ENCODE measurements at regions not wholly inside any gene's neighbourhood (a gene's known extent, or its start where the extent isn't known, plus 50 kb on each side); places are given as distances from the start of the nearest gene placed in this dataset.

DNA sequence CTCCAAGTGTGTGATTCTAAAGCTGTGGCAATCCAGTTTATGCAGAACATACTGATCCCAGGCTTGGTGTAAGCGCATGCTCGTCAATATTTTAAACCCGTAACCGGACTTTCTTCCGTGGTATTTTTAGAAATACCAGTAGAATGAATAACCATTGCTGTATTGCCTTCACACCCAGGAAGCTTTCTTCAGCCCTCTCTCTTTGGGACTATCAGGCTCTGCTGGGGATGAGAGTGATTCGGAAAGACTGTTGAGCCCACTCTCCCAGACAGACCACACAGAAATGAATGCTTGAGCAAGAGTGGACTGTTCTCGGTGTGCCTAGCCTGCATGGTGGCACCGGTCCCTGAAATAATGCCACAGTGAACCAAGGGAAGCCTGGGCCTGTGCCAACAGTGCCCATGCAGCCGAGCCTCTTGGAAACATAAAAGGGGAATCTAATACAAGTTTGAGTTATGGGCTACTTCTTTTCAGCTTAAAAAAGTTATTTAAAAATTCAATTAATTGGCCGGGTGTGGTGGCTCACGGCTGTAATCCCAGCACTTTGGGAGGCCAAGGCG, 89.9 kb upstream of the ELAC2 start:
- no peak overlapping the region for H3K4me2 ChIP-seq (ENCODE audit: insufficient read depth, low read length, poor library complexity, severe bottlenecking)
- H2BK5ac ChIP-seq (ENCODE audit: low read length) = no peak overlapping the region
- no peak overlapping the region for H3K18ac ChIP-seq (ENCODE audit: low read length)
- no CpG with 5 or more reads among the region's 12 CpGs for WGBS, 2 donors (ENCODE audit: extremely low coverage in 2 of 2, insufficient read length in 2 of 2, insufficient replicate concordance in 1 of 2)
- no peak overlapping the region for H3K4ac ChIP-seq (ENCODE audit: low read length)
- no peak overlapping the region for H3K14ac ChIP-seq (ENCODE audit: low read length)
- DNase-seq (ENCODE audit: low spot score) = no peak
- H3K23ac ChIP-seq (ENCODE audit: low read depth, low read length, poor library complexity) = no peak overlapping the region
- no peak overlapping the region for H2BK12ac ChIP-seq (ENCODE audit: low read length)
- H3K9ac ChIP-seq (ENCODE audit: low read depth, low read length, poor library complexity) = no peak overlapping the region
- no peak overlapping the region for H2AK5ac ChIP-seq (ENCODE audit: low read depth, low read length)
- H3K27me3 ChIP-seq (ENCODE audit: control insufficient read depth in 3 of 3, insufficient read depth in 3 of 3, low read depth in 1 of 3, low read length in 3 of 3) = no peaks in the 10 kb centered on the region
- peaks cover 3% of the 10 kb centered on the region in 2 donors for H3K4me1 ChIP-seq (ENCODE audit: control insufficient read depth in 2 of 2, insufficient read depth in 1 of 2, low read depth in 1 of 2, low read length in 2 of 2)
- no peak overlapping the region for H2AFZ ChIP-seq (ENCODE audit: low read length)
- no peak overlapping the region for H2BK15ac ChIP-seq (ENCODE audit: low read length)
- H3K4me3 ChIP-seq (ENCODE audit: low read length in 2 of 2) = no peak overlapping the region
- H3K36me3 ChIP-seq (replicated peaks in 1 of 2; ENCODE audit: control insufficient read depth in 2 of 2, insufficient read depth in 2 of 2, low read length in 2 of 2) = no peaks in the 10 kb centered on the region
- no peak overlapping the region for H4K91ac ChIP-seq (ENCODE audit: low read depth, low read length, poor library complexity)
- H3K27ac ChIP-seq (replicated peaks; ENCODE audit: low read length) = no peak overlapping the region
- no peaks in the 10 kb centered on the region for H3K79me1 ChIP-seq (ENCODE audit: low read depth, low read length)
- no peak overlapping the region for H4K8ac ChIP-seq (ENCODE audit: low read depth, low read length)
- H3K9me3 ChIP-seq (replicated peaks in 1 of 2; ENCODE audit: control insufficient read depth in 2 of 2, insufficient read depth in 1 of 2, low read depth in 1 of 2, low read length in 2 of 2) = no peaks in the 10 kb centered on the region
- H2BK120ac ChIP-seq (ENCODE audit: low read depth, low read length) = no peak overlapping the region

DNA sequence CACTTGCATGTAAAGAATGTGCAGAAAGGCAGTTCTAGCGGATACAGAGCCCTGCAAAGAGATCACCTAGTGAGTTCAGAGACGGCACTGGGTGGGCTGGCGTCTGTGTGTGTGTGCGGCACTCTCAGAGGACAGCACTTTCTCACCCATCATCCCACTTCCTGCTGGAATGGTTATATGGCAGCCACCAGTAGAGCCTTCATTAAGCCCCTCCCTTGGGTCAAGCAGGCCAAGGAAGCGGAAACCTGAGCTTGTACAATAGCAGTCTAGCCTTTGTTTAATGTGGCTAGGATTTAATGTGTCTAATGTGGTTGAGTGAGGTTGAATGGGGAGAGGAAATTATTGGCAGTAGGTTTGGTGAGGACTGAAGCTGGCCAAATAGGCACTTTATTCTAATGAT, 88.3 kb upstream of the ELAC2 start:
- no CpG with 5 or more reads among the region's 5 CpGs for WGBS, 2 donors (ENCODE audit: extremely low coverage in 2 of 2, insufficient read length in 2 of 2, insufficient replicate concordance in 1 of 2)

DNA sequence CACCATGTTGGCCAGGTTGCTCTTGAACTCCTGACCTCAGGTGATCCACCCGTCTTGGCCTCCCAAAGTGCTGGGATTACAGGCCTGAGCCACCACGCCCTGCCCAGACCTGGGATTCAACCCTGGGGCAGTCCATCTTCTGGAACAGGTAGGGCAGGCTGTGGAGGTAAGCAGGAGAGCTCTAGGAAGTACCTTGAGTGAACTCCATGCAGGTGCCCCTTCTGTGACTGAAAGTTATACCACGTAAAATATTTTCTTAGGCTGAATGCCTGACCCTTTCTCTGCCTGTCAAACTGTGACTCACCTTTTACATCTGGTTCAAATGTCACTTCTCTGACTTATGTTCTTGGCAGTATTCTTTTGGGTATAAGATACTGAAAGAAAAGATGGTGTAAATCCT, 86.7 kb upstream of the ELAC2 start:
- H3K4me2 ChIP-seq (ENCODE audit: insufficient read depth, low read length, poor library complexity, severe bottlenecking) = no peak overlapping the region
- H2BK5ac ChIP-seq (ENCODE audit: low read length) = no peak overlapping the region
- H2BK15ac ChIP-seq (ENCODE audit: low read length) = no peak overlapping the region
- no peak overlapping the region for H2AFZ ChIP-seq (ENCODE audit: low read length)
- no peaks in the 10 kb centered on the region for H3K27me3 ChIP-seq (ENCODE audit: control insufficient read depth in 3 of 3, insufficient read depth in 3 of 3, low read depth in 1 of 3, low read length in 3 of 3)
- H4K91ac ChIP-seq (ENCODE audit: low read depth, low read length, poor library complexity) = no peak overlapping the region
- DNase-seq (ENCODE audit: low spot score) = no peak
- no peaks in the 10 kb centered on the region for H3K79me1 ChIP-seq (ENCODE audit: low read depth, low read length)
- H3K36me3 ChIP-seq (replicated peaks in 1 of 2; ENCODE audit: control insufficient read depth in 2 of 2, insufficient read depth in 2 of 2, low read length in 2 of 2) = no peaks in the 10 kb centered on the region
- H3K23ac ChIP-seq (ENCODE audit: low read depth, low read length, poor library complexity) = no peak overlapping the region
- peaks cover 3% of the 10 kb centered on the region in 2 donors for H3K4me1 ChIP-seq (ENCODE audit: control insufficient read depth in 2 of 2, insufficient read depth in 1 of 2, low read depth in 1 of 2, low read length in 2 of 2)
- no peak overlapping the region for H3K9ac ChIP-seq (ENCODE audit: low read depth, low read length, poor library complexity)
- H3K27ac ChIP-seq (replicated peaks; ENCODE audit: low read length) = no peak overlapping the region
- no peak overlapping the region for H3K18ac ChIP-seq (ENCODE audit: low read length)
- no peaks in the 10 kb centered on the region for H3K9me3 ChIP-seq (replicated peaks in 1 of 2; ENCODE audit: control insufficient read depth in 2 of 2, insufficient read depth in 1 of 2, low read depth in 1 of 2, low read length in 2 of 2)
- WGBS, 2 donors (ENCODE audit: extremely low coverage in 2 of 2, insufficient read length in 2 of 2, insufficient replicate concordance in 1 of 2) = no CpG with 5 or more reads among the region's 3 CpGs
- no peak overlapping the region for H3K4me3 ChIP-seq (ENCODE audit: low read length in 2 of 2)
- H4K8ac ChIP-seq (ENCODE audit: low read depth, low read length) = no peak overlapping the region
- no peak overlapping the region for H3K14ac ChIP-seq (ENCODE audit: low read length)
- H2AK5ac ChIP-seq (ENCODE audit: low read depth, low read length) = no peak overlapping the region
- no peak overlapping the region for H2BK120ac ChIP-seq (ENCODE audit: low read depth, low read length)
- no peak overlapping the region for H2BK12ac ChIP-seq (ENCODE audit: low read length)
- H3K4ac ChIP-seq (ENCODE audit: low read length) = no peak overlapping the region

More for the DNA sequence above, 88.3 kb upstream of the ELAC2 start:
- Histone ChIP-seq H3K4me1 (ENCODE audit: control insufficient read depth in 2 of 2, insufficient read depth in 1 of 2, low read depth in 1 of 2, low read length in 2 of 2) (peaks cover 1 to 3% of the 10 kb centered on the region in 2 donors), H3K27me3 (ENCODE audit: control insufficient read depth in 3 of 3, insufficient read depth in 3 of 3, low read depth in 1 of 3, low read length in 3 of 3) (no peaks in the 10 kb centered on the region), H4K8ac (ENCODE audit: low read depth, low read length) (no peak overlapping the region), H2AK5ac (ENCODE audit: low read depth, low read length) (no peak overlapping the region), H3K36me3 (replicated peaks in 1 of 2; ENCODE audit: control insufficient read depth in 2 of 2, insufficient read depth in 2 of 2, low read length in 2 of 2) (no peaks in the 10 kb centered on the region), H3K4me3 (ENCODE audit: low read length in 2 of 2) (no peak overlapping the region), H2BK5ac (ENCODE audit: low read length) (no peak overlapping the region), H2AFZ (ENCODE audit: low read length) (peak overlapping the region; percentile 46), H3K4me2 (ENCODE audit: insufficient read depth, low read length, poor library complexity, severe bottlenecking) (no peak overlapping the region), H2BK15ac (ENCODE audit: low read length) (no peak overlapping the region), H4K91ac (ENCODE audit: low read depth, low read length, poor library complexity) (no peak overlapping the region), H3K18ac (ENCODE audit: low read length) (peak overlapping the region; percentile 40), H3K14ac (ENCODE audit: low read length) (no peak overlapping the region), H3K9ac (ENCODE audit: low read depth, low read length, poor library complexity) (no peak overlapping the region), H3K4ac (ENCODE audit: low read length) (no peak overlapping the region), H2BK120ac (ENCODE audit: low read depth, low read length) (no peak overlapping the region), H3K79me1 (ENCODE audit: low read depth, low read length) (no peaks in the 10 kb centered on the region), H3K27ac (replicated peaks; ENCODE audit: low read length) (no peak overlapping the region), H2BK12ac (ENCODE audit: low read length) (no peak overlapping the region), H3K9me3 (replicated peaks in 1 of 2; ENCODE audit: control insufficient read depth in 2 of 2, insufficient read depth in 1 of 2, low read depth in 1 of 2, low read length in 2 of 2) (no peaks in the 10 kb centered on the region), H3K23ac (ENCODE audit: low read depth, low read length, poor library complexity) (no peak overlapping the region)
- no peak for DNase-seq (ENCODE audit: low spot score)

DNA sequence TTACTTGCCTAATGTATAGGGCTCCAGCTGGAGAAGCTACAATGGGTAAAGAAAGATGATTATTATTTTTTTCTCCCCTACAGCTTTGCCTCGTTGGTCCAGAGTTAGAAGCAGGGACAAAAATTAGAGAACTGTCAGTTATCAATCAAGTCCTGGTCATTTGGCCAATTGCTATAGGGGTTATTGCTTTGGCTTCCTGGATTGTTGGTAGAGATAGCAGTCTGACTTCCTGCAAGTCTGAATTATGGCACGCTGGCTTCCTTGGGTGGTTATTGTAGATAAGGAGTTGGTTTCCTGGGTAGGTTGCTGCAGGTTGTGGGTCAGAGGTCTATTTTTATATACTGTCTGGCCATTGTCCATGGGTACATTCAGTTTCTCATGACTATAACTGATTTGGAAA, 84.7 kb upstream of the ELAC2 start:
- no peak overlapping the region for H2BK12ac ChIP-seq (ENCODE audit: low read length)
- peaks cover 8 to 10% of the 10 kb centered on the region in 2 donors for H3K4me1 ChIP-seq (ENCODE audit: control insufficient read depth in 2 of 2, insufficient read depth in 1 of 2, low read depth in 1 of 2, low read length in 2 of 2)
- no peak overlapping the region for H2BK120ac ChIP-seq (ENCODE audit: low read depth, low read length)
- no peak overlapping the region for H2BK15ac ChIP-seq (ENCODE audit: low read length)
- no peak overlapping the region for H4K8ac ChIP-seq (ENCODE audit: low read depth, low read length)
- H3K4me2 ChIP-seq (ENCODE audit: insufficient read depth, low read length, poor library complexity, severe bottlenecking) = no peak overlapping the region
- no peaks in the 10 kb centered on the region for H3K36me3 ChIP-seq (replicated peaks in 1 of 2; ENCODE audit: control insufficient read depth in 2 of 2, insufficient read depth in 2 of 2, low read length in 2 of 2)
- H3K14ac ChIP-seq (ENCODE audit: low read length) = no peak overlapping the region
- no peaks in the 10 kb centered on the region for H3K9me3 ChIP-seq (replicated peaks in 1 of 2; ENCODE audit: control insufficient read depth in 2 of 2, insufficient read depth in 1 of 2, low read depth in 1 of 2, low read length in 2 of 2)
- H3K27me3 ChIP-seq (ENCODE audit: control insufficient read depth in 3 of 3, insufficient read depth in 3 of 3, low read depth in 1 of 3, low read length in 3 of 3) = no peaks in the 10 kb centered on the region
- no peak overlapping the region for H4K91ac ChIP-seq (ENCODE audit: low read depth, low read length, poor library complexity)
- no peak overlapping the region for H3K23ac ChIP-seq (ENCODE audit: low read depth, low read length, poor library complexity)
- DNase-seq (ENCODE audit: low spot score) = no peak
- H2AFZ ChIP-seq (ENCODE audit: low read length) = no peak overlapping the region
- WGBS, 2 donors (ENCODE audit: extremely low coverage in 2 of 2, insufficient read length in 2 of 2, insufficient replicate concordance in 1 of 2) = no CpG with 5 or more reads among the region's 2 CpGs
- H3K4ac ChIP-seq (ENCODE audit: low read length) = no peak overlapping the region
- no peak overlapping the region for H2AK5ac ChIP-seq (ENCODE audit: low read depth, low read length)
- H3K18ac ChIP-seq (ENCODE audit: low read length) = no peak overlapping the region
- H3K79me1 ChIP-seq (ENCODE audit: low read depth, low read length) = no peaks in the 10 kb centered on the region
- no peak overlapping the region for H3K27ac ChIP-seq (replicated peaks; ENCODE audit: low read length)
- H3K9ac ChIP-seq (ENCODE audit: low read depth, low read length, poor library complexity) = no peak overlapping the region
- no peak overlapping the region for H2BK5ac ChIP-seq (ENCODE audit: low read length)
- H3K4me3 ChIP-seq (ENCODE audit: low read length in 2 of 2) = no peak overlapping the region

Data from neuronal stem cell (in vitro differentiated cells).